AG04449 (cell line): ENCODE measurements at regions not wholly inside any gene's neighbourhood (a gene's known extent, or its start where the extent isn't known, plus 50 kb on each side); places are given as distances from the start of the nearest gene placed in this dataset.

Source experiments
- CTCF ChIA-PET: fragments of 350-600 bp; formaldehyde crosslinking; extraction: SDS; loops from one replicate; lab custom pipeline; 2021; ENCODE audit warnings: antibody characterized with exemption; lab: Yijun Ruan, JAX
- POLR2A ChIA-PET: fragments of 400-600, 350-600 bp; formaldehyde crosslinking; extraction: SDS; loops from one replicate; lab custom pipeline; 2020; ENCODE audit warnings: antibody characterized with exemption, inconsistent platforms; lab: Yijun Ruan, JAX
- DNase-seq: peaks from one replicate; pipeline ENCODE4 v3.0.0-alpha.2; 2010; ENCODE audit warnings: low read depth, low spot score
- H3K4me3 ChIP-seq: 2 replicates; pipeline ENCODE4 v1.5.1; 2011; ENCODE audit warnings: low read depth, mild to moderate bottlenecking, control low read depth, low read length
- CTCF ChIP-seq: IDR thresholded peaks from one replicate; pipeline ENCODE4 v1.5.1; 2011; ENCODE audit warnings: mild to moderate bottlenecking, moderate library complexity, low read length, control low read depth, inconsistent platforms; ENCODE audit not compliant: insufficient read depth; ENCODE audit errors: missing control alignments

DNA sequence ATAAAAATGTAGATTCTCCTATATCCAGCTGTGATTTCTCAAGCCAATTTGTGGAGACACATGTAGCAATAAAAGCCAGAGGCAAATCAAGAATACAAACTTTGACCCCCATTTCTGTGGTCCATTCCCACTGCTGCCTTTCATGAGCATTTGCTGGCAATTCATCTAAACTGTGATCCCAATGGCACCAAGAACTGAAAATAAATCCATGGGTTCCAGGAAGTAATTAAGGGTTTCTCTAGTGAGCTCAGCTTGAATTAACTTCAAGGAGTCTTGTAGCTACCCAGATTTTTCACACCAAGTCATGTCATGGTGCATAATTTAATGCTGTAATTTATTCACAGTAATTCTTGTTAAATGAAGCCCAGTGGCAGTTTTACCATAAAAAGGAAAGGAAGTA is 145.0 kb upstream of the SMC2 start:
- POLR2A ChIA-PET = no interaction called here
- CTCF ChIA-PET = no interaction called here
- DNase-seq = no peak
- no peak overlapping the region for H3K4me3 ChIP-seq
- TF ChIP-seq CTCF = no peak

- DNase-seq = no peak
- H3K4me3 ChIP-seq = no peak overlapping the region
- no peak for TF ChIP-seq CTCF
- CTCF ChIA-PET = no interaction called here
- POLR2A ChIA-PET = no interaction called here
Measured at GRCh38 chr9:103977163-103977562, 116.9 kb upstream of the SMC2 start.

DNA sequence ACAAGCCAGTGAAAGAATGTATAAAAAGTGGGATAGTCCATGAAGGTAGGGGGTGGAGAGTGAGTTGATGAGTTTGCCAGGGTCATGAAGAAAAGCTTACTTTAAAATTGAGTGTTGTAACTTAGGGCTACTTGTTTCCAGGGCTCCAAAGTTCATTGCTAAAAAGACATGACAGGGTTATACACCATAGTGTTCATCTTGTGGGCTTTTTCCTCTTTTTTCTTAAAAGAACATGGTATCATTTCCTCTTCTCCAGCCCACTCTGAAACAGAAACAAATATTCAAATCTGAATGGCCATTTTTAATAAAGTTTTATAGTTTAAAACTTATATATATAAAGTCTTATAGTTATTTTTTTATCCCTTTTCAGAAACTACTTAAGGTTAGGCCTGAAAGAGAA is 115.7 kb upstream of the SMC2 start:
- no peak overlapping the region for H3K4me3 ChIP-seq
- no peak for TF ChIP-seq CTCF
- ChIA-PET POLR2A (no interaction called here), CTCF (no interaction called here)
- DNase-seq = no peak

DNA sequence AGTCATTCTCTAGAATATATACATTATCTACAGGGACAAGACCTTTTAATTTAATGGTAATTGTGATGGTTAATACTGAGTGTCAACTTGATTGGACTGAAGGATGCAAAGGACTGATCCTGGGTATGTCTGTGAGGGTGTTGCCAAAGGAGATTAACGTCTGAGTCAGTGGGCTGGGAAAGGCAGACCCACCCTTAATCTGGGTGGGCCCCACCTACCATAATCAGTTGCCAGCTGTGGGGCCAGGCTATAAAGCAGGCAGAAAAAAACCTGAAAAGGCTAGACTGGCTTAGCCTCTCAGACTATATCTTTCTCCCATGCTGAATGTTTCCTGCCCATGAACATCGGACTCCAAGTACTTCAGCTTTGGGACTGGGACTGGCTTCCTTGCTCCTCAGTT is 112.2 kb upstream of the SMC2 start:
- ChIA-PET POLR2A (no interaction called here), CTCF (no interaction called here)
- no peak for TF ChIP-seq CTCF
- DNase-seq = no peak
- no peak overlapping the region for H3K4me3 ChIP-seq

- no peak overlapping the region for H3K4me3 ChIP-seq
- no peak for DNase-seq
- CTCF ChIA-PET = no interaction called here
- TF ChIP-seq CTCF = no peak
- POLR2A ChIA-PET = no interaction called here
Measured at GRCh38 chr9:103985077-103985476, 109.0 kb upstream of the SMC2 start.

DNA sequence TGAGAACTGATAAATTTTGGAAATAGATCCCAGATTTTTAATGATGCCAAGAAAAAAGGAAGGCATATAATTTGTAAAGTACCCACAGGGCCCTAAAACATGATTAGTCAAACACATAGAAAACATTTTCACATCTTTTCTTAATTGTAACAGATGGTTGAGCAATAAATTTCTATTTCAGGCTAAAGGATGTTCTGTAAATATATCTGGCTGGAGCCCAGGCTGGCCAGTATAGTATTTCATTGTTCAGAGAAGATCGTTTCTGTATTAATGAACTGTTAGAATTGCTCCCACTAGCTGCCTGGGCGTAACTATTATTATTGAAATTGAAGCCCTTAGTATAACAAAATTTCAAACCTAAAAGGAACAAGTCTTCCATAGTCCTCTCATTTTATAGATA is 105.3 kb upstream of the SMC2 start:
- no peak for TF ChIP-seq CTCF
- H3K4me3 ChIP-seq = no peak overlapping the region
- no peak for DNase-seq
- CTCF ChIA-PET = no interaction called here
- POLR2A ChIA-PET = no interaction called here
